H9 (cell line): ENCODE measurements at regions not wholly inside any gene's neighbourhood (a gene's known extent, or its start where the extent isn't known, plus 50 kb on each side); places are given as distances from the start of the nearest gene placed in this dataset.
"Not testable (repeated sequence)": the region's sequence is repeated elsewhere in the genome, so short reads cannot be mapped to it uniquely, and the experiment has no call there.

Experiments
- DNase-seq: peaks from one replicate; pipeline ENCODE4 v3.0.0-alpha.2; 2017
- H2AFZ ChIP-seq: one replicate; pipeline ENCODE4 v1.6.1; 2013; ENCODE audit warnings: mild to moderate bottlenecking, low read length, control low read depth, moderate library complexity
- H2AK5ac ChIP-seq: 2 replicates; pipeline ENCODE4 v1.6.1; 2013; ENCODE audit warnings: low read length, control low read depth, mixed read lengths; ENCODE audit not compliant: insufficient read length
- H2BK120ac ChIP-seq: one replicate; pipeline ENCODE4 v1.6.1; 2013; ENCODE audit warnings: low read depth, mild to moderate bottlenecking, low read length, control low read depth, inconsistent platforms; ENCODE audit not compliant: poor library complexity, severe bottlenecking
- H2BK12ac ChIP-seq: 2 replicates; pipeline ENCODE4 v1.6.1; 2013; ENCODE audit warnings: low read length, control low read depth, mixed read lengths, low read depth; ENCODE audit not compliant: insufficient read length
- H2BK15ac ChIP-seq: 2 replicates; pipeline ENCODE4 v1.6.1; 2013; ENCODE audit warnings: low read depth, low read length, control low read depth
- H2BK20ac ChIP-seq: one replicate; pipeline ENCODE4 v1.6.1; 2013; ENCODE audit warnings: low read depth, mild to moderate bottlenecking, low read length, control low read depth, inconsistent platforms; ENCODE audit not compliant: poor library complexity, severe bottlenecking
- H2BK5ac ChIP-seq: 2 replicates; pipeline ENCODE4 v1.6.1; 2013; ENCODE audit warnings: low read length, control low read depth, mixed read lengths; ENCODE audit not compliant: insufficient read length
- H3K14ac ChIP-seq: 2 replicates; pipeline ENCODE4 v1.6.1; 2013; ENCODE audit warnings: low read length, control low read depth; ENCODE audit not compliant: insufficient read depth
- H3K18ac ChIP-seq: 2 replicates; pipeline ENCODE4 v1.6.1; 2013; ENCODE audit warnings: low read depth, mild to moderate bottlenecking, mixed read lengths, low read length, control low read depth; ENCODE audit not compliant: insufficient read length
- H3K23ac ChIP-seq: 2 replicates; pipeline ENCODE4 v1.6.1; 2013; ENCODE audit warnings: low read length, control low read depth, mixed read lengths, low read depth; ENCODE audit not compliant: insufficient read length
- H3K23me2 ChIP-seq: 2 replicates; pipeline ENCODE4 v1.6.1; 2013; ENCODE audit warnings: low read depth, mild to moderate bottlenecking, mixed read lengths, low read length, control low read depth; ENCODE audit not compliant: insufficient read length, poor library complexity, severe bottlenecking
- H3K27ac ChIP-seq: 2 replicates; pipeline ENCODE4 v1.5.1; 2013; ENCODE audit warnings: low read length, control low read depth, mixed read lengths, low read depth; ENCODE audit not compliant: insufficient read length
- H3K27me3 ChIP-seq: 2 replicates; pipeline ENCODE4 v1.6.1; 2013; ENCODE audit warnings: low read length, control low read depth, inconsistent platforms; ENCODE audit not compliant: insufficient read depth
- H3K4ac ChIP-seq: 2 replicates; pipeline ENCODE4 v1.6.1; 2013; ENCODE audit warnings: low read depth, mild to moderate bottlenecking, control low read depth, inconsistent platforms, low read length, moderate library complexity
- H3K4me1 ChIP-seq: 2 replicates; pipeline ENCODE4 v1.6.1; 2013; ENCODE audit warnings: low read length, control low read depth, inconsistent platforms; ENCODE audit not compliant: insufficient read depth
- H3K4me2 ChIP-seq: 2 replicates; pipeline ENCODE4 v1.6.1; 2013; ENCODE audit warnings: low read length, control low read depth, mixed read lengths; ENCODE audit not compliant: insufficient read length, insufficient read depth
- H3K56ac ChIP-seq: 2 replicates; pipeline ENCODE4 v1.6.1; 2013; ENCODE audit warnings: low read depth, mild to moderate bottlenecking, mixed read lengths, low read length, control low read depth; ENCODE audit not compliant: insufficient read length
- H3K79me1 ChIP-seq: 2 replicates; pipeline ENCODE4 v1.6.1; 2013; ENCODE audit warnings: low read depth, mild to moderate bottlenecking, moderate library complexity, low read length, control low read depth, inconsistent platforms; ENCODE audit not compliant: insufficient read depth, poor library complexity, severe bottlenecking
- H3K79me2 ChIP-seq: 2 replicates; pipeline ENCODE4 v1.6.1; 2013; ENCODE audit warnings: low read length, control low read depth, inconsistent platforms; ENCODE audit not compliant: insufficient read depth
- H3K9ac ChIP-seq: 2 replicates; pipeline ENCODE4 v1.6.1; 2013; ENCODE audit warnings: low read length, control low read depth, mixed read lengths; ENCODE audit not compliant: insufficient read length; ENCODE audit errors: extremely low read depth
- H3K9me3 ChIP-seq: one replicate; pipeline ENCODE4 v1.6.1; 2013; ENCODE audit warnings: low read depth, low read length, inconsistent platforms; ENCODE audit not compliant: control insufficient read depth
- H3T11ph ChIP-seq: one replicate; pipeline ENCODE4 v1.6.1; 2013; ENCODE audit warnings: mild to moderate bottlenecking, low read length, control low read depth, inconsistent platforms
- H4K20me1 ChIP-seq: one replicate; pipeline ENCODE4 v1.6.1; 2013; ENCODE audit not compliant: control insufficient read depth, insufficient read length, insufficient read depth
- H4K5ac ChIP-seq: 2 replicates; pipeline ENCODE4 v1.6.1; 2013; ENCODE audit warnings: low read depth, mild to moderate bottlenecking, mixed read lengths, low read length, control low read depth; ENCODE audit not compliant: insufficient read length
- H4K8ac ChIP-seq: replicated peaks from 2 replicates; pipeline ENCODE4 v1.6.1; 2013; ENCODE audit warnings: low read length, control low read depth, mixed read lengths, low read depth; ENCODE audit not compliant: insufficient read length
- H4K91ac ChIP-seq: 2 replicates; pipeline ENCODE4 v1.6.1; 2013; ENCODE audit warnings: low read depth, mild to moderate bottlenecking, moderate library complexity, mixed read lengths, low read length, control low read depth; ENCODE audit not compliant: insufficient read length
- H3K27ac Mint-ChIP-seq, 3 experiments: 2 replicates in 2 of 3; 3 replicates in 1 of 3; pipeline ENCODE4 v1.8.0; 2020 to 2021; ENCODE audit warnings: mixed read lengths in 3 of 3, mild to moderate bottlenecking in 1 of 3, moderate library complexity in 1 of 3
- H3K27me3 Mint-ChIP-seq: 2 replicates; pipeline ENCODE4 v1.8.0; 2021; ENCODE audit warnings: low read depth, mild to moderate bottlenecking, moderate library complexity, mixed read lengths
- H3K36me3 Mint-ChIP-seq, 3 experiments: 2 replicates in 2 of 3; 3 replicates in 1 of 3; pipeline ENCODE4 v1.8.0; 2020 to 2021; ENCODE audit warnings: low read depth in 3 of 3, mixed read lengths in 3 of 3; ENCODE audit not compliant: insufficient read depth in 1 of 3
- H3K4me1 Mint-ChIP-seq, 2 experiments: 2 replicates each; pipeline ENCODE4 v1.8.0; 2020; ENCODE audit warnings: mixed read lengths in 2 of 2
- H3K4me3 Mint-ChIP-seq, 2 experiments: 2 replicates in 1 of 2; 3 replicates in 1 of 2; pipeline ENCODE4 v1.8.0; 2020 to 2021; ENCODE audit warnings: mild to moderate bottlenecking in 2 of 2, mixed read lengths in 2 of 2, moderate library complexity in 1 of 2
- H3K9me3 Mint-ChIP-seq, 2 experiments: 2 replicates in 1 of 2; 3 replicates in 1 of 2; pipeline ENCODE4 v1.8.0; 2020; ENCODE audit warnings: mild to moderate bottlenecking in 2 of 2, mixed read lengths in 2 of 2, moderate library complexity in 1 of 2
- WGBS: extraction: QIAGEN DNeasy Blood & Tissue Kit; methylation state at CpG from one replicate; pipeline ENCODE4 v1.1.7; 2013; ENCODE audit warnings: missing lambda C conversion rate, low lambda C conversion rate, mixed read lengths; ENCODE audit not compliant: insufficient read length; ENCODE audit errors: extremely low coverage; 5-methylcytosine and 5-hydroxymethylcytosine counted together
- TF ChIP-seq, protein P1 (sequence below): fragments of 200-600 bp; sonication (generic); conservative IDR thresholded peaks from 3 replicates; pipeline ENCODE4 v1.8.0; 2021; ENCODE audit warnings: antibody characterized with exemption, mild to moderate bottlenecking

DNA sequence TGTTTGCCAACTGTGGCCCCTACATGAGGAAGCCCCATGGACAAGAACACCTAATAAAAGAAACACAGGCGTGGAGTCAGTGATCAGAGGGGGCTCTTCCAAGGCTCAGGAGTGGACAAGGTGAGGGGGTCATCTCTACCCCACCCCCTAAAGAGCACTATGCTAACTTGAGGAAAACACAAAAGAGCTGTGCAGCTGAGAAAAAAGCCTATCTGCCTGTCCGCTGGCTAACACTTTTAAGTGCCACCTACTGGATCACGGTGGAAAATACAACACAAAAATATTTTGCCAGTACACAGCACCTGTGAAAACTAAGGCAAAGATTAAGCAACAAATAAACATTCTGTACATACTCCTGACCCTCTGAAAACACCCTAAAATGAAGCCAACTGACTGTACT lies 53.1 kb upstream of the COBL start:
- Histone ChIP-seq H3K4ac (no peak overlapping the region), H3K27me3 (no peaks in the 10 kb centered on the region), H3K18ac (no peak overlapping the region), H2BK120ac (no peak overlapping the region), H3K56ac (no peak overlapping the region), H4K20me1 (no peaks in the 10 kb centered on the region), H3K4me2 (no peak overlapping the region), H3K23me2 (no peaks in the 10 kb centered on the region), H4K91ac (no peak overlapping the region), H2AFZ (no peak overlapping the region), H3K23ac (no peak overlapping the region), H3K79me2 (no peaks in the 10 kb centered on the region), H3K27ac (no peak overlapping the region), H2BK5ac (no peak overlapping the region), H4K5ac (no peak overlapping the region), H2AK5ac (no peak overlapping the region), H3K79me1 (no peaks in the 10 kb centered on the region), H3K9ac (no peak overlapping the region), H3T11ph (no peak overlapping the region), H4K8ac (no peak overlapping the region), H2BK15ac (no peak overlapping the region), H2BK12ac (no peak overlapping the region), H3K9me3 (no peaks in the 10 kb centered on the region), H2BK20ac (no peak overlapping the region), H3K14ac (no peak overlapping the region), H3K4me1 (peaks cover 6% of the 10 kb centered on the region; the same call in 1 of the 2 replicates)
- Mint-ChIP-seq H3K27ac (no peak overlapping the region), H3K36me3 (no peaks in the 10 kb centered on the region), H3K9me3 (no peaks in the 10 kb centered on the region), H3K4me1 (peaks cover 28 to 29% of the 10 kb centered on the region in 2 experiments), H3K4me3 (no peak overlapping the region), H3K27me3 (no peaks in the 10 kb centered on the region)
- no CpG with 5 or more reads among the region's 3 CpGs for WGBS
- TF ChIP-seq, protein P1, sequence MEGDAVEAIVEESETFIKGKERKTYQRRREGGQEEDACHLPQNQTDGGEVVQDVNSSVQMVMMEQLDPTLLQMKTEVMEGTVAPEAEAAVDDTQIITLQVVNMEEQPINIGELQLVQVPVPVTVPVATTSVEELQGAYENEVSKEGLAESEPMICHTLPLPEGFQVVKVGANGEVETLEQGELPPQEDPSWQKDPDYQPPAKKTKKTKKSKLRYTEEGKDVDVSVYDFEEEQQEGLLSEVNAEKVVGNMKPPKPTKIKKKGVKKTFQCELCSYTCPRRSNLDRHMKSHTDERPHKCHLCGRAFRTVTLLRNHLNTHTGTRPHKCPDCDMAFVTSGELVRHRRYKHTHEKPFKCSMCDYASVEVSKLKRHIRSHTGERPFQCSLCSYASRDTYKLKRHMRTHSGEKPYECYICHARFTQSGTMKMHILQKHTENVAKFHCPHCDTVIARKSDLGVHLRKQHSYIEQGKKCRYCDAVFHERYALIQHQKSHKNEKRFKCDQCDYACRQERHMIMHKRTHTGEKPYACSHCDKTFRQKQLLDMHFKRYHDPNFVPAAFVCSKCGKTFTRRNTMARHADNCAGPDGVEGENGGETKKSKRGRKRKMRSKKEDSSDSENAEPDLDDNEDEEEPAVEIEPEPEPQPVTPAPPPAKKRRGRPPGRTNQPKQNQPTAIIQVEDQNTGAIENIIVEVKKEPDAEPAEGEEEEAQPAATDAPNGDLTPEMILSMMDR, result peak; percentile 65
- DNase-seq, result no peak

DNA sequence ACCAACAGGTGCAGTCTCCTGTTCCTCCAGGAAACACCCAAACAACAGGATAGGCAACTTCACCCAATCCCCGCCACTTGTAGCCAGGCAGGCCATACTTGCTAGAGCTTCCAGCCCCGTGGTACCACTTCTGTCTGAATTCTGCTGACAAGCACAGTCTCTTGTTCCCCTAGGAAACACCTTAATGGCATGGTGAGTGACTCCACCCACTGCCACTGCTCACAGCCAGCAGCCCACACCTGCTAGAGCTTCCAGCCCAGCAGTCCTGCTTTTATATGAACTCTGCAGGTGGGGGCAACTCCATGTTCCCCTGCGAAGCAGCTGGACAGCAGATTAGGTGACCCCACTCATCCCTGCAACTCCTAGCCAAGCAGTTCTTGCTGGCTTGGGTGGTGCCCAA lies 52.6 kb upstream of the COBL start:
- H4K91ac ChIP-seq, H3K27ac Mint-ChIP-seq, H2AK5ac ChIP-seq, H2BK15ac ChIP-seq, H3K9me3 Mint-ChIP-seq, H4K8ac ChIP-seq, H3K4me3 Mint-ChIP-seq, H3K18ac ChIP-seq, H3K27ac ChIP-seq, H3K79me2 ChIP-seq, H3K56ac ChIP-seq, H3K9me3 ChIP-seq, H4K20me1 ChIP-seq, H3K27me3 Mint-ChIP-seq, H3K79me1 ChIP-seq, H4K5ac ChIP-seq, H2BK12ac ChIP-seq, H3T11ph ChIP-seq, H3K36me3 Mint-ChIP-seq, H3K23me2 ChIP-seq, H3K4me2 ChIP-seq, DNase-seq, H2BK120ac ChIP-seq, H3K23ac ChIP-seq, H2BK5ac ChIP-seq, H3K27me3 ChIP-seq, H3K9ac ChIP-seq, H3K4me1 ChIP-seq, H2BK20ac ChIP-seq, H3K4ac ChIP-seq, H2AFZ ChIP-seq, H3K14ac ChIP-seq: not testable (repeated sequence)
- peaks cover 28 to 29% of the 10 kb centered on the region in 2 experiments for H3K4me1 Mint-ChIP-seq
- no CpG with 5 or more reads among the region's 3 CpGs for WGBS
